HG03039 (cell line): ENCODE measurements at regions not wholly inside any gene's neighbourhood (a gene's known extent, or its start where the extent isn't known, plus 50 kb on each side); places are given as distances from the start of the nearest gene placed in this dataset.

Experiments
- ATAC-seq: cut with Tn5 transposase; IDR thresholded peaks from one replicate; pipeline ENCODE4 v1.9.1; 2021; ENCODE audit warnings: mild to moderate bottlenecking, moderate library complexity; ENCODE audit not compliant: unreplicated experiment

GRCh38 chr10:94183666-94184264, 179.0 kb downstream of the NOC3L start:
- no peak for ATAC-seq

DNA sequence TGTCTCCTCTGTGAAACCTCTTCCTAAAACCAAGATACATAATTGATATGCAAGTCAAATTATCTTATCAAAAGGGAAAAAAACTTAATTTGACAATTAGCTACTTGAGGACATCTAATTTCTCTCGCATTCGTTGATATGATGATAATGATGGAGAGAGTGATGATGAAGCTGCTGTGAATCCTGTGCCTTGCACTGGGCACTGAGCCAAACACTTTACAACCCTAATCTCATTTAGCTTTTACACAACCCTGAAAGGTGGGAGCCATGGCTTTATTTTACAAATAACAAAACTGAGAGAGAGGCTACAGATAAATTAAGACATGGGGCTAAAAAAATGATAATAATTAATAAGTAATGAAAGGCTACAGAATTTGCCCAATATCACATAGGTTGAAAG, 176.0 kb downstream of the NOC3L start:
- no peak for ATAC-seq

- no peak for ATAC-seq
Observed at GRCh38 chr10:94192333-94192732, 170.4 kb downstream of the NOC3L start.

DNA sequence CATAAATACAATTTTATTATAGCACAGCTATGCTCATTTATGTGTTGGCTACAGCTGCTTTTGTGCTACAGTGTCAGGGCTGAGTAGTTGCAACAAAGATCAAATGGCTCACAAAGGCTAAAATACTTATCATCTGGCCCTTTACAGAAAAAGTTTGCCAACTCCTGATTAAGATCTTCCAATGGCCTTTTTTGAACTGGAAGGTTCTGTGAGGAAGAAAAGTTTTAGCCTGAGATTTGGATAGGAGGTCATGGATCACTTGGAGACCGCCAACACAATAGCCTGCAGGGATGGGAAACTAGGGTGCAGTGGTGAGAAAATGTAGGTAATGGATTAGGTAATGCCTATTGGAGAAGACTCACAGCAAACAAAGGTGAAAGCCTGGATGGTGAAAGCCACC, 169.8 kb downstream of the NOC3L start:
- ATAC-seq, result no peak

GRCh38 chr10:94193466-94193924, 169.2 kb downstream of the NOC3L start:
- no peak for ATAC-seq

DNA sequence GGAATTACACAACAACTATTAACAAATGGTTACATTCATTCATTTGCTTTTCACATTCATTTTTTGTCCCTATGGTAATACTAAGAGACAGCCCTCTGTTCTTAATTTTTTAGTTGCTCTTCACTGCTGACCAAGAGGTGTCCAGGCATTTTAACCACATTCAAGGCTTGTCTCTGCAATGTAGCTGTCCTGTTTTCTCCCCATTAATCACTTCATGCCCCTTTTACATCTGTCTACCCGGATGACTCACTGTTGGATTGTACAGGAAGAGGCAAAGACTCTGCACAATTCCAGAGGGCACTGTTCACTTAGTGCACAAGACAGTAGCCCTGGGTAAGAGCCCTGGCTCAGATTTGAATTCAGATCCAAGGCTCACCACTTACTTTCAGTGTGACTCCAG, 168.5 kb downstream of the NOC3L start:
- ATAC-seq, result no peak

DNA sequence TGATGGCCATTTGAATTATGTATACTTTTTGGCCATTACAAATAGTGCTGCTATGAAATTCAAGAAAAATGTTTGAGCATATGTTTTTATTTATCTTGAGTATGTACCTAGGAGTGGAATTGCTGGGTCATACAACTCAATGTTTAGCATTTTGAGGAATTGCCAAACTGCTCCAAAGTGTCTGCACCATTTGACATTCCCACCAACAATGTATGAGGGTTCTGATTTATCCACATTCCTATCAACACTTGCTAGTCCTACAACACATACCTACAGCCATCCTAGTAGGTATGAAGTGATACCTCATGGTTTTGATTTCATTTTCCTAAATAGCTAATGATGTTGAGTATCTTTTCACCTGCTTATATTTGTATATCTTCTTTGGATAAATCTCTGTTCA, 165.5 kb downstream of the NOC3L start:
- no peak for ATAC-seq

- ATAC-seq, result no peak
Observed at GRCh38 chr10:94198324-94198723, 164.4 kb downstream of the NOC3L start.

DNA sequence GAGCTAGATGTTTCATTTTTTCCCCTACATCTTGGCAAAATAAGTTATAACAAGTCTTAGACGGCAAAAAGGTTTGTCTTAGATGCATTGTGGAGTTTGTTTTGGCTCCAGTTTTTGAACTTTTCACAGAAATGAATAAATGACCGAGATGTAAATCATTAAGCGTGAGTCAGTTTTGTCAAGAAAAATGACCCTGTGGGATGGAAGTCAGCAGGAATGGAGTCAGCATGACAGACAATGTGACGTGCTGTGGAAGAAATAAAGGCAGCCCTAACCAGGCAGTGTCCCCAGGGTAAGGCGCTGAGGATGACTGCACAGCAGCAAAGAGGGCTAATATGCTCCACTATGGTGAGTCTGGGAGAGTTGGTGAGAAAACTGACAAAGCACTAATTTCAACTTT, 163.2 kb downstream of the NOC3L start:
- ATAC-seq, result no peak

DNA sequence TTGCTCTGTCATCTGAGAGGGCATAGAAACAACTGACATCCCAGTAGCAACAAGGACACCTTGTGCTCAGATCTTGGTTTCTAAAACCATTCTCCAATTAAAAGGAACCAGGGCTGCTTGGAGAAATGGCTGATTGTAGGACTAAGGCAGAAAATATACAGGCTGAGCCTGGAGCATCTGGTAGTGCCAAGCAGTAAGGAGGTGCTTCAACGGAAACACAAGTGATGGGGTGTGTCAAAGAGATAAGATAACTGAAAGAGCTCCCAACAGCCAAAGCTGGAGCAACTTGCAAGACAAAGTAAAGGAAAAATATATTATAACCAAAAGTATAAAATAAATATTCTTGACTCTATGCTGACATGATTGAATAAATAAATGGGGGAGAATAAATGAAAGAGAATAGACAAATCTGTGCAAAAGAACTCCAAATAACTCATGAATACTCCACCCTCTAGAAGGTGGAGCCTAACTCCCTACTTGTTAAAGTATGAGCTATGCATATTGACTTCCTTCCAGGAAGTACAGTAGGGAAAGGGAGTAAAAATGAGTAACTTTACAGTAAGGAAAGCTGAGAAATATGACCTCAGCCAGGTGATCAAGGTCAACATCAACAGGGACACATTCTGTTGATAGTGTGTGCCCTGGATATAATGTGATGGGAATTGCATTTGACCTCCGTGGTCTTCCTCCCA, 162.4 kb downstream of the NOC3L start:
- ATAC-seq, result no peak

- no peak for ATAC-seq
Observed at GRCh38 chr10:94205396-94205831, 157.3 kb downstream of the NOC3L start.

GRCh38 chr10:94206176-94206575, 156.6 kb downstream of the NOC3L start:
- no peak for ATAC-seq

GRCh38 chr10:94208315-94208714, 154.4 kb downstream of the NOC3L start:
- ATAC-seq, result no peak

GRCh38 chr10:94210440-94211168, 152.1 kb downstream of the NOC3L start:
- no peak for ATAC-seq

DNA sequence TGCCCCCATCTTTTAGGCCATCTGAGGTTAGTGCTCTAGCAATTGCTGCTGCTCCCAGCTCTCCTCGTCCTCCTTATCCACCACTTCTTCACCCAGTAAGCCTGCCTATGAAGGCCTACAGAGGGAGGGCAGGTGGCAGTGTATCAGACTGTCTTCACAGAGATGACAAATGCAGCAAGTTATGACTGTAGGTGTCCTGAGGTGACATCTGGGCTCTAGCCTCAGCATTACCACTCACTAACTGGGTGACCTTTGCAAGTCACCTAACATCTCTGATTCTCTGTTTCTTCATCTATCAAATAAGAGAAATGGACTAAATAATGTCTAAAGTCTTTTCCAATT, 151.6 kb downstream of the NOC3L start:
- no peak for ATAC-seq

DNA sequence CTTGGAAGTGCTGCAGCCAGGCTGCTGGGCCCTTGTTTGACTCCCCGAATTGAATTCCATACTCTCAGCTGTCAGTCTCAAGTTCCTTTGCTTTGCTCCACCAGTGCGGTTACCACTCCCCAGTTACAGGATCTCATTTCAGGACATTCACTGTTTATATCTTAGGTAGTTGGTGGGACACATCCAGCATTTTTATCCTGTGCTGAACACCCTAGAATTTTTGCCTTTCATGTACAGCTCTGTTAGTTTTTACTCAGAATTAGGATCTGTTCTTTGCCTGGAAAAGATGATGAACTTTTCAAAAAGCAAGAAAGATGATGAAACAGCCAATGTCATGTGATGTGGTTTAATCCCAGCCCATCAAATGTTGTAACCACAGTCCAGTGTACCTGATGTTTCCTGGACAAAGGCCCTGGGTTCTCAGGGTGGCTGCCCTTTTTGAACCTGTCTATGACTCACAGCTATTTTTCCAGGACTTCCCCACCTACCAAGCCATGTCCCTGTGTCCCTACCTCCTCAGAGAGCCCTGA, 149.7 kb downstream of the NOC3L start:
- ATAC-seq, result no peak

- ATAC-seq, result no peak
Observed at GRCh38 chr10:94213980-94214379, 148.8 kb downstream of the NOC3L start.

- no peak for ATAC-seq
Observed at GRCh38 chr10:94214481-94214893, 148.3 kb downstream of the NOC3L start.

- no peak for ATAC-seq
Observed at GRCh38 chr10:94216201-94216600, 146.5 kb downstream of the NOC3L start.

DNA sequence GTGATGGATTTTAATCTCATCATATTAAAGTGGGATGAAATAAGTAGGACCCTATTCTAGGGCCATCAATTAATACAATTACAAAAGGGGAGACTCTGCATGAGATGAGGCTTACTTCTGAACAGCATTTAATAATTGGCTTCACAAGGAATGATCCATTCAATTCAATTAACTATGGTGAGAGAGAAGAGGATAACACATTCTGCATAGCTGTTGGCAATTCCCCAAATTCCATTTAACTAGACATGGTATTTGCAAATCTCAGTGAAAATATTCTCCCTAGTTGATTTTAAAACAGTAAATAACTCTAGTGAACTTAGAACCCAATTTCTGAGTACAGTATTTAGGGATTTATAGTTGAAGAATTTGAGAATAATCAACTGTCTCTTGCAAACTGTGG, 145.3 kb downstream of the NOC3L start:
- ATAC-seq, result no peak

DNA sequence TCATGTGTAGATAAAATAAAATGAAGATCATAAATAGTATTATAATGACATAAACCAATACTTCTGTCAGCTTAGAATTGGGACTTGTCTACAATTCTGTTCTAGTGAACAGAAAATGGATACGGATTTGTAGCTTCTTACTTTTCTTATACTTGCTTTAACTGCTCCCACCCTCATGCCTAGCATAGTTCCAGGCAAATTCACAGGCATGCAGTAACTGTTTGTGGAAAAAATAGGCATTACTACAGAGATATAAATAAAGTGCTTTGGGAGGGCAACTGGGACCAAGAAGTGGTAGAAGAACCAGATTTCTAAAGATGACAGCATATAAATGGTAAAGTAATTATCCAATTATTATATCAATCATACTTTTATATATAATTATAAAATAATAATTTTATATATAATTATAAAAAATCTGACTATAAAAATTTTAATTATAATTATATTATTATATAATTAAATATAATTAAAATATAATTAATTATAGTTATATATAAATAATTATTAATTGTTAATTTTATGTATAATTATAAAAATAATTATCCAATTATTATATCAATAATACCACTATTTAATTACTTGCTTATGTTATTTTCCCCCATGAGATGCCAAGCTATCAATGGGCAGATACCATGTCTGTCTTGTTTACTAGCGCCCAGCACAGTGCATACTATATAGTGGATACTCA, 144.1 kb downstream of the NOC3L start:
- no peak for ATAC-seq
